HTR-8/SVneo (cell line): ENCODE measurements at regions not wholly inside any gene's neighbourhood (a gene's known extent, or its start where the extent isn't known, plus 50 kb on each side); places are given as distances from the start of the nearest gene placed in this dataset.
"Not testable (repeated sequence)": the region's sequence is repeated elsewhere in the genome, so short reads cannot be mapped to it uniquely, and the experiment has no call there.

Experiments used
- DNase-seq: peaks from one replicate; pipeline ENCODE4 v3.0.0; 2011; ENCODE audit warnings: low spot score, mixed read lengths; ENCODE audit not compliant: insufficient read length
- FAIRE-seq: peaks from 2 replicates; lab custom pipeline; 2011; peaks lifted over from hg19 to GRCh38; lab: Jason Lieb, UNC

DNA sequence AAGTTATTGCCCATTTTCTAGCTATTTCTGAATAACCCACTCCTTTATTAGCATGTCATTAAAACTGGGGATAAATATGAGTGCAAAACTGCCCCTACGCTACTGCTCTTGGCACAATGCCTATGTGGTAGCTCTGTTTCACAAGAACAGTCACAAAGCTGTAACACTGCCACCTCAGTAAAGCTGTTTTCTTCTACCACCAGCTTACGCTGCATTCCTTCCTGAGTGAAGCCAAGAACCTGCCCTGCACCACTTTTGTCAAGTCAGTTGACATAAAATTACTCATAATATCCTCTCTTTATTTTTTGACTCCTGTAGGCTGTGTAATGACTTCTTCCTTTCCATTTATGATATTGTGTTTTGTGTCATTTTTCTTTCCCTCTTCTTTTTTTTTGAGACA, 313.2 kb upstream of the PLGLB1 start:
- FAIRE-seq, DNase-seq: not testable (repeated sequence)

DNA sequence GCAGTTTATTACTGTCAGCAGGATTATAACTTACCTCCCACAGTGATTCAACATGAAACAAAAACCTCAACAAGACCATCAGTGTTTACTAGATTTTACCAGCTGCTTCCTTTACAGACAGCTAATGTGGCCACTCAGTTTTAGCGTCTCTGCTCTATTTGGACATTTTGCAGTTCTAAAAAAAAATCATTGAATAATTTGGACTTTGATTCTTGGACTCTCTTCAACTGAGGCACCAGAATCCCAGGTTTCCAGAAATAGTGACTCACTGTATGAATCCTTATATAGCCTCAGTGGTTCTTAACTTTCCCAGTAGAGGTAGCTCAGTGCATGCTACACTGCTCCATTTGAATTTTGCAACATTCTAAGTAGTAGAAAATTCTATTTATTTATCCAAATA, 317.4 kb upstream of the PLGLB1 start:
- DNase-seq, FAIRE-seq: not testable (repeated sequence)

DNA sequence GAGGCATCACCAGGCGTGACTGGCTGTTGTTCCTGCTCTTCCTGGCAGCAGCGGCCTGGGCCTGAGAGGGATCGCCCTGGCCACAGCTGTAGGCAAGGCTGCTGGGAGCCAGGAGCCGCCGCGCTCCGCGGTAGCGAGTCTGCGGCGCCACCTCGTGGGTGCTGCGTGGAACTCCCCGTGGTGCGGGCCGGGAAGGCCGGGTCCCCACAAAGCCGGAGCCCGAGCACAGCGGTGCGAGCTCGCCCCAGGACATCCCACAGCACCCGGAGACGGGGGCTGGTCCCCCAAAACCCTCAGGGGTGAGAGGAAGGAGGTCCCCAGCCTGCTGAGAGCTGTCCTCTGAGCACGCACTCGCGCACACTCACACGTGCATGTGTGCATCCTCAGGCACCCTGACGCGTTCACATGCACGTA, 320.0 kb upstream of the PLGLB1 start:
- FAIRE-seq, DNase-seq: not testable (repeated sequence)

DNA sequence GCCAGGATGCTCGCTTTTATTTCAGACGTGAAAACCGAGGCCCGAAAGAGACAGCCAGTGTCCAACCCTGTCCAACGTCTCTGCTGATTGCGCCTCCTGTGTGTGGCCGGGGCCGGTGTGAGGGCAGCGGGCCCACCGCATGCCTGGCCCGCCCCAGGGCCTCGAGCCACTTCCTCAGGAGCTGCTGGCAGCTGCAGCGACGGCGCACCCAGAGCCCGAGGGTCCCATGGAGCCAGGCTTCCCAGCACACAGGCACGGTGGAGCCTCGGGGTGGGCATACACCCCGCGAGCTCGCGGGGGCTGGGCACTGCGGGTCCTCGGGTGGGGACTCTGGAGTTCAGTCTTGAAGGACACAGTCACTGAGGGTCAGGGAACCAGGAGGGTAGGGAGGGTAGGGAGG, 320.5 kb upstream of the PLGLB1 start:
- FAIRE-seq, DNase-seq: not testable (repeated sequence)

DNA sequence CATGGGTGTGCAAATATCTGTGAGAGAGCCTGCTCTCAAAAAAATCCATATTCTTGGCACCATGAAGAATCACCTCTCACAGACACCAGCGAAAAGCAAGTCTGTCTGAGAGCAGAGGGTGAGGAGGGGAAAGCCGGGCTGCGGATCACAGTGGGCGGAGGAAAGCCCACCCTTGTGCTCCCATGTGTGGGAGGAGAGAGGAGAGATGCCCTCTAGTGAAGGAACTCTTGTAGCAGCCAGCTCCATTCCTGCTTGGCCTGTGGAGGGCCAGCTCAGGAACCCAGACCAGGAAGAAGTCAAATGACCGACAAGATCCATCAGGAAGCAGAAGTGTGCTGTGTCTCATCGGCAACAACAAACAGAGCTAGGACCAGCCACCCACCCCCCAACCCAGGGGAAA, 321.7 kb upstream of the PLGLB1 start:
- not testable (repeated sequence) for FAIRE-seq, DNase-seq

DNA sequence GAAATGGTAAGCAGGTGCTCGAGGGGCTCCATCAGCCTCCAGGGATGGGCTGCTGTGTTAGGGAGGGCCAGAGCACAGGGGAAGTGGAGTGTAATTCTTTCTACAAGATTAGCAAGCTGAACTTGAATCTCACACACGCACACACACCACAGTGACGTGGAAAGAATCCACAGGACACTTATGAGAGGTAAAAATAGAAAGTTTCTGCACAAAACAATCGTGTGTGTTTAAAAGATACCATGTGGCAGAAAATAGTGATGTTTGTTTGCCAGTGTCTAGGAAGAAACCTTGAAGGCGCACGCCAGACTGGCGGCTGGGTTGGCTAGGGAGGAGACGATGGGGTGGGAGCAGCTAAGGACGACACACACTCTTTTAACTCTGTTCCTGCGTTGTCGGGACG, 323.6 kb upstream of the PLGLB1 start:
- FAIRE-seq, DNase-seq: not testable (repeated sequence)

DNA sequence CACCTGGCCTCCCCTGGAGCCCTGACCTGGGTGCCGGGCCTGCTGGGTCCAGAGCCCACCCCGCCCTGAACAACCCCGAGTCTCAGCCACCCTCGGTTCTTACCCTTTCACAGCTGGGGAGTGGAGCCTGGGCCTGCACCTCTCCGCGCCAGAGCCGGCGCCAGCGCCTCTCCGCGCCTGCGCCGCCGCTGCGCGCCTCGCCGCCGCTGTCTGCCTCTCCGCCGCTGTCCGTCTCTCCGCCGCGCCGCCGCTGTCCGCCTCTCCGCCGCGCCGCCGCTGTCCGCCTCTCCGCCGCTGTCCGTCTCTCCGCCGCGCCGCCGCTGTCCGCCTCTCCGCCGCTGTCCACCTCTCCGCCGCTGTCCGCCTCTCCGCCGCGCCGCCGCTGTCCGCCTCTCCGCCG, 326.9 kb upstream of the PLGLB1 start:
- not testable (repeated sequence) for DNase-seq, FAIRE-seq

DNA sequence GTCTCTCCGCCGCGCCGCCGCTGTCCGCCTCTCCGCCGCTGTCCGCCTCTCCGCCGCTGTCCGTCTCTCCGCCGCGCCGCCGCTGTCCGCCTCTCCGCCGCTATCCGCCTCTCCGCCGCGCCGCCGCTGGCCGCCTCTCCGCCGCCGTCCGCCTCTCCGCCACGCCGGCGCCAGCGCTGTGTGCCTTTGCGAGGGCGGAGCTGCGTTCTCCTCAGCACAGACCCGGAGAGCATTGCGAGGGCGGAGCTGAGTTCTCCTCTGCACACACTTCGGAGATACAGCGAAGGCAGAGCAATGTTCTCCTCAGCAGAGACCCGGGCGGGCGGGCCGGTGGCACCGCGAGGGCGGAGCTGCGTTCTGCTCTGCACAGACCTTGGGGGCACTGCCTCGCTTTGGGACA, 327.4 kb upstream of the PLGLB1 start:
- FAIRE-seq, DNase-seq: not testable (repeated sequence)

DNA sequence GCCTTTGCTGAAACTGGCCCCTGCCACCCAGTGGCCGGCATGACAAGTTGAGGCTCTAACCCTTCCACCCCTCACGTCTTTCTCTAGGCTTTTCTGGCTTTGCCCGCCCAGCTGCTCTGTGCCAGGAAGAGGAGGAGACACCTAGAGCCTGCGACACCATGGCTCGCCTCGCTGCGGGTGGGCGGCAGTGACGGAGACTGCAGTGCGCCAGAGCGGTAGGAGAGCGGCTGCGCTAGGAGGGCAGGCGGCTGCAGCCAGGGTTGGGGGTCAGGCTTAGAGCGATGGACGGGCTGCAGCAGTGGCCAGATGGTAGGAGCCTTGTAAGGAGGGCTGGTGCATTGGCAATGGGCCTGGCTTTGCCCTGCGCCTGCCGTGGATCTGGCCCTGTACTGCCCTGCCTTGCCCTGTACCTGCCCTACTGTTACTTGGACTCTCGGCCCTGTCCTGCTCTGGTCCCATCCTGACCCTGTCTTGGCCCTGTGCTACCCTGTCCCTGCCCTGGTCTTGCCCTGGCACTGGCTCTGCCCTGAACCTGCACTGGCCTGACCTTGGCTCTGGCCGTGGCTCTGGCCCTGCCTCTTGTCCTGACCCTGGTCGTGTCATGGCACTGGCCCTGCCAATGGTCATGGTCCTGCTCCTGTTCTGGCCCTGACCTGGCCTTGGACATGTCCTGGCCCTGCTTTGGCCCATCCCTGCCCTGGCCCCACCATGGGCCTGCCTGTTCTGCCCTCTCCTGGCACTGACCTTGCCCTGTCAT, 330.7 kb upstream of the PLGLB1 start:
- not testable (repeated sequence) for DNase-seq, FAIRE-seq

DNA sequence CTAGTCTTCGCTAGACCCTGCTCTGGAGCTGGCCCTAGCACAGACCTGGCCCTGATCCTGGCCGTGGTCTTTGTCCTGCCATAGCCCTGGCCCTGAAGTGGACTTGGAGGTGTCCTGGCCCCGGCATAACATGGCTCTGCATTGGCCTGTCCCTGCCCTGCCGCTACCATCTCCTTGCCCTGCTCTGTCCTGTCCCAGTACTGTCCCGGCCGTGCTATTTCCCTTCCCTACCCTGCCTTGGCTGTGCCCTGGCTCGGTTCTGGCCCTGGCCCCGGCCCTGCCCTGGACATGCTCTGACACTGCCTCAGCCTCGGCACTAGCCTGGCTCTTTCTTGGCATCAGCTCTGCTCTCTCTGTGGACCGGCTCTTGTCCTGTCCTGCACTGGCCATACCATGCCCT, 331.8 kb upstream of the PLGLB1 start:
- not testable (repeated sequence) for DNase-seq, FAIRE-seq

DNA sequence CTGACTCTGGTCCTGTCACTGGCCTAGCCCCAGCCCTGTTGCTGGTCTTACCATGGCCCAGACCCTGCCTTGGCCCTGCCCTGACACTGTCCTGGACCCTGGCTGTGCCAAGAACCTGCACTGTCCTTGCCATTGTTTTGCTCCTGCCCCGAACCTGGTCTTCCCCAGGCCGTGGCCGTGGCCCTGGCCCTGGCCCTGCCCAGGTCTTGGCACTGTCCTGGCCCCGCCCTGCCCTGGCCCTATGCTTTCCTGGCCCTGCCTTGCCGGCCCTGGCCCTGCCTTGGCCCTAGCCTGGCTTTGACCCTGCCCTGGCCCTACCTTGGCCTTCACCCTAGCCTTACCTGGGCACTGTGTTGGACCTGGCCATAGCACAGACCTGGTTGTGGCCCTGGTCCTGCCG, 332.5 kb upstream of the PLGLB1 start:
- not testable (repeated sequence) for DNase-seq, FAIRE-seq

DNA sequence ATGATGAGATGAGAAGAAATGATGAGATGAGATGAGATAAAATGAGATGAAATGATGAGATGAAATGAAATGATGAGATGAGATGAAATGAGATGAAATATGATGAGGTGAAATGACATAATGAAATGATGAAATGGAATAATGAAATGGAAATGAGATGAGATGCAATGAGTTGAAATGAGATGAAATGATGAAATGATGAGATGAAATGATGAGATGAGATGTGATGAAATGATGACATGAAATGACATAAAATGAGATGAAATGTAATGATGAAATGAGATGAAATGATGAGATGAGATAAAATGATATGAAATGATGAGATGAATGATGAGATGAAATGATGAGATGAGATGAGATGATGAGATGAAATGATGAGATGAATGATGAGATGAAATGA, 338.6 kb upstream of the PLGLB1 start:
- not testable (repeated sequence) for DNase-seq, FAIRE-seq

DNA sequence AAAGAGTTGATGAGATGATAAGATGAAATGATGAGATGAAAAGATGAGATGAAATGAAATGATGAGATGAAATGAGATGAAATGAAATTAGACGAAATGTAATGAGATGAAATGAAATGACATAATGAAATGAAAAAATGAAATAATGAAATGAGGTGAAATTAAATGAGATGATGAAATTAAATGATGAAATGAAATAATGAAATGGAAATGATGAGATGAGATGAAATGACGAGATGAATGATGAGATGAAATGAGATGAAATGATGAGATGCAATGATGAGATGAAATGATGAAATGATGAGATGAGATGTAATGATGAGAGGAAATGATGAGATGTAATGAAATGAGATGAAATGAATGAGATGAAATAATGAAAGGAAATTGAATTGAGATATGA, 339.3 kb upstream of the PLGLB1 start:
- DNase-seq, FAIRE-seq: not testable (repeated sequence)

DNA sequence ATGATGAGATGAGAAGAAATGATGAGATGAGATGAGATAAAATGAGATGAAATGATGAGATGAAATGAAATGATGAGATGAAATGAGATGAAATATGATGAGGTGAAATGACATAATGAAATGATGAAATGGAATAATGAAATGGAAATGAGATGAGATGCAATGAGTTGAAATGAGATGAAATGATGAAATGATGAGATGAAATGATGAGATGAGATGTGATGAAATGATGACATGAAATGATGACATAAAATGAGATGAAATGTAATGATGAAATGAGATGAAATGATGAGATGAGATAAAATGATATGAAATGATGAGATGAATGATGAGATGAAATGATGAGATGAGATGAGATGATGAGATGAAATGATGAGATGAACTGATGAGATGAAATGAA, 340.2 kb upstream of the PLGLB1 start:
- not testable (repeated sequence) for FAIRE-seq

DNA sequence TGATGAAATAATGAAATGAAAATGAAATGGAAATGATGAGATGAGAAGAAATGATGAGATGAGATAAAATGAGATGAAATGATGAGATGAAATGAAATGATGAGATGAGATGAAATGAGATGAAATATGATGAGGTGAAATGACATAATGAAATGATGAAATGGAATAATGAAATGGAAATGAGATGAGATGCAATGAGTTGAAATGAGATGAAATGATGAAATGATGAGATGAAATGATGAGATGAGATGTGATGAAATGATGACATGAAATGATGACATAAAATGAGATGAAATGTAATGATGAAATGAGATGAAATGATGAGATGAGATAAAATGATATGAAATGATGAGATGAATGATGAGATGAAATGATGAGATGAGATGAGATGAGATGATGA, 342.7 kb upstream of the PLGLB1 start:
- not testable (repeated sequence) for FAIRE-seq, DNase-seq

More for the DNA sequence above, 340.2 kb upstream of the PLGLB1 start:
- DNase-seq: not testable (repeated sequence)

DNA sequence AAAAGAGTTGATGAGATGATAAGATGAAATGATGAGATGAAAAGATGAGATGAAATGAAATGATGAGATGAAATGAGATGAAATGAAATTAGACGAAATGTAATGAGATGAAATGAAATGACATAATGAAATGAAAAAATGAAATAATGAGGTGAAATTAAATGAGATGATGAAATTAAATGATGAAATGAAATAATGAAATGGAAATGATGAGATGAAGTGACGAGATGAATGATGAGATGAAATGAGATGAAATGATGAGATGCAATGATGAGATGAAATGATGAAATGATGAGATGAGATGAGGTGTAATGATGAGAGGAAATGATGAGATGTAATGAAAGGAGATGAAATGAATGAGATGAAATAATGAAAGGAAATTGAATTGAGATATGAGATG, 343.4 kb upstream of the PLGLB1 start:
- not testable (repeated sequence) for DNase-seq, FAIRE-seq

DNA sequence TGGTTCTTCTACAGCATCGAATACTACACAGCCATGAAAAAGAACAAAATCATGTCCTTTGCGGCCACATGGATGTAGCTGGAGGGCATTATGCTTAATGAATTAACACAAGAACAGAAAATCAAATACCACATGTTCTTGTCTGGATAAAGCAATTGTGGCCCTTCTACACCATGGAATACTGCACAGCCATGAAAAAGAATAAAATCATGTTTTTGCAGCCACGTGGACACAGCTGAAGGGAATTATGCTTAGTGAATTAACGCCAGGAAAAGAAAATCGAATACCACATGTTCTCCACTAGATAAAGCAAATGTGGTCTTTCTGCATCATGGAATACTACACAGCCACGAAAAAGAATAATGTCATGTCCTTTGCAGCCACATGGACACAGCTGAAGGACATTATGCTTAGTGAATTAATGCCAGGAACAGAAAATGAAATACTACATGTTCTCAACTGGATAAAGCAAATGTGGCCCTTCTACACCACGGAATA, 361.8 kb upstream of the PLGLB2 start:
- not testable (repeated sequence) for FAIRE-seq, DNase-seq

DNA sequence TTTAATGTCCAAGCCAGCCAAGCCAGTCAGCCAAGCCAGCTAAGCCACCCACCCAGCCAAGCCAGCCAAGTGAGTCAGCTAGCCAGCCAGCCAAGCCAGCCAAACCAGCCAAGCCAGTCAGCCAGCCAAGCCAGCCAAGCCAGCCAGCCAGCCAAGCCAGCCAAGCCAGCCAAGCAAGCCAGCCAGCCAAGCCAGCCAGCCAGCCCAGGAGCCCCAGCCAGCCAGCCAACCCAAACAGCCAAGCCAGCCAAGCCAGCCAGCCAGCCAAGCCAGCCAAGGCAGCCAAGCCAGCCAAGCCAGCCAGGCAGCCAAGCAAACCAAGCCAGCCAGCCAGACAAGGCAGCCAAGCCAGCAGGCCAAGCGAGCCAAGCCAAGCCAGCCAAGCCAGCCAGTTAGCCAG, 352.1 kb upstream of the PLGLB2 start:
- not testable (repeated sequence) for DNase-seq, FAIRE-seq

DNA sequence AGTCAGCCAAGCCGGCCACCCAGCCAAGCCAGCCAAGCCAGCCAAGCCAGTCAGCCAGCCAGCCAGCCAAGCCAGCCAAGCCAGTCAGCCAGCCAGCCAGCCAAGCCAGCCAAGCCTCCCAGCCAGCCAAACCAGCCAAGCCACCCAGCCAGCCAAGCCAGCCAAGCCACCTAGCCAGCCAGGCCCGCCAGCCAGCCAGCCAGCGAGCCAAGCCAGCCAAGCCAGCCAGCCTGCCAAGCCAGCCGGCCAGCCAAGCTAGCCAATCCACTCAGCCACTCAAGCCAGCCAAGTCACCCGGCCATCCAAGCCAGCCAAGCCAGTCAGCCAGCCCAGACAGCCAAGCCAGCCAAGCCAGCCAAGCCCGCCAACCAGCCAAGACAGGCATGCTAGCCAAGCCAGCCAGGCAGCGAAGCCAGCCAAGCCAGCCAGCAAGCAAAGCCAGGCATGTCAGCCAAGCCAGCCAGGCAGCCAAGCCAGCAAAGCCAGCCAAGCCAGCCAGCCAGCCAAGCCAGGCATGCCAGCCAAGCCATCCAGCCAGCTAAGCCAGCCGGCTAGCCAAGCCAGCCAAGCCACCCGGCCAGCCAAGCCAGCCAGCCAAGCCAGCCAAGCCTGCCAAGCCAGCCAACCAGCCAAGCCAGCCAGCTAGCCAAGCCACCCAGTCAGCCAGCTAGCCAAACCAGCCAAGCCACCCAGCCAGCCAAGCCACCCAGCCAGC, 351.2 kb upstream of the PLGLB2 start:
- FAIRE-seq: peak; percentile 95
- not testable (repeated sequence) for DNase-seq

DNA sequence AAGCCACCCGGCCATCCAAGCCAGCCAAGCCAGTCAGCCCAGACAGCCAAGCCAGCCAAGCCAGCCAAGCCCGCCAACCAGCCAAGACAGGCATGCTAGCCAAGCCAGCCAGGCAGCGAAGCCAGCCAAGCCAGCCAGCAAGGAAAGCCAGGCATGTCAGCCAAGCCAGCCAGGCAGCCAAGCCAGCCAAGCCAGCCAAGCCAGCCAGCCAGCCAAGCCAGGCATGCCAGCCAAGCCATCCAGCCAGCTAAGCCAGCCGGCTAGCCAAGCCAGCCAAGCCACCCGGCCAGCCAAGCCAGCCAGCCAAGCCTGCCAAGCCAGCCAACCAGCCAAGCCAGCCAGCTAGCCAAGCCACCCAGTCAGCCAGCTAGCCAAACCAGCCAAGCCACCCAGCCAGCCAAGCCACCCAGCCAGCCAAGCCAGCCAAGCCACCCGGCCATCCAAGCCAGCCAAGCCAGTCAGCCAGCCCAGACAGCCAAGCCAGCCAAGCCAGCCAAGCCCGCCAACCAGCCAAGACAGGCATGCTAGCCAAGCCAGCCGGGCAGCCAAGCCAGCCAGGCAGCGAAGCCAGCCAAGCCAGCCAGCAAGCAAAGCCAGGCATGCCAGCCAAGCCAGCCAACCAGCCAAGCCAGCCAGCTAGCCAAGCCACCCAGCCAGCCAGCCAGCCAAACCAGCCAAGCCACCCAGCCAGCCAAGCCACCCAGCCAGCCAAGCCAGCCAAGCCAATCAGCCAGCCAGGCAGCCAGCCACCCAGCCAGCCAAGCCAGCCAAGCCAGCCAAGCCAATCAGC, 350.4 kb upstream of the PLGLB2 start:
- FAIRE-seq, DNase-seq: not testable (repeated sequence)
